Loucy (cell line): ENCODE measurements at regions not wholly inside any gene's neighbourhood (a gene's known extent, or its start where the extent isn't known, plus 50 kb on each side); places are given as distances from the start of the nearest gene placed in this dataset.

Experiments used
- CTCF ChIP-seq: fragments of 200-600 bp; sonication (generic); conservative IDR thresholded peaks from 2 replicates; pipeline ENCODE4 v1.5.1; 2014; ENCODE audit warnings: mild to moderate bottlenecking, antibody characterized with exemption, low read length
- EZH2phosphoT487 ChIP-seq: fragments of 200-600 bp; IDR thresholded peaks from 2 replicates; pipeline ENCODE4 v1.6.1; 2018; ENCODE audit warnings: antibody characterized with exemption, mild to moderate bottlenecking, moderate library complexity, borderline replicate concordance

GRCh38 chr2:217151509-217152206 lies 291.8 kb upstream of the TNP1 start:
- no peak for TF ChIP-seq CTCF
- TF ChIP-seq EZH2phosphoT487, result no peak
